ENCODE measurements at regions not wholly inside any gene's neighbourhood (a gene's known extent, or its start where the extent isn't known, plus 50 kb on each side); places are given as distances from the start of the nearest gene placed in this dataset.

GRCh38 chr9:8160787-8161186, 361.2 kb upstream of the DMAC1 start:
- H3K9me3 ChIP-seq (ENCODE audit: low read length), result peaks cover 86% of the 10 kb centered on the region
- TF ChIP-seq KLF13 (CRISPR knock-in tag; IDR thresholded peaks at IDR 0.05) (no peak), DBP (CRISPR knock-in tag; IDR thresholded peaks at IDR 0.05; ENCODE audit: not compliant biosample characterization) (no peak)
- TF ChIP-seq, protein P1, sequence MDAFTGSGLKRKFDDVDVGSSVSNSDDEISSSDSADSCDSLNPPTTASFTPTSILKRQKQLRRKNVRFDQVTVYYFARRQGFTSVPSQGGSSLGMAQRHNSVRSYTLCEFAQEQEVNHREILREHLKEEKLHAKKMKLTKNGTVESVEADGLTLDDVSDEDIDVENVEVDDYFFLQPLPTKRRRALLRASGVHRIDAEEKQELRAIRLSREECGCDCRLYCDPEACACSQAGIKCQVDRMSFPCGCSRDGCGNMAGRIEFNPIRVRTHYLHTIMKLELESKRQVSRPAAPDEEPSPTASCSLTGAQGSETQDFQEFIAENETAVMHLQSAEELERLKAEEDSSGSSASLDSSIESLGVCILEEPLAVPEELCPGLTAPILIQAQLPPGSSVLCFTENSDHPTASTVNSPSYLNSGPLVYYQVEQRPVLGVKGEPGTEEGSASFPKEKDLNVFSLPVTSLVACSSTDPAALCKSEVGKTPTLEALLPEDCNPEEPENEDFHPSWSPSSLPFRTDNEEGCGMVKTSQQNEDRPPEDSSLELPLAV (CRISPR knock-in tag; conservative IDR thresholded peaks at IDR 0.05; ENCODE audit: low read depth), result no peak
- TF ChIP-seq, protein P2, sequence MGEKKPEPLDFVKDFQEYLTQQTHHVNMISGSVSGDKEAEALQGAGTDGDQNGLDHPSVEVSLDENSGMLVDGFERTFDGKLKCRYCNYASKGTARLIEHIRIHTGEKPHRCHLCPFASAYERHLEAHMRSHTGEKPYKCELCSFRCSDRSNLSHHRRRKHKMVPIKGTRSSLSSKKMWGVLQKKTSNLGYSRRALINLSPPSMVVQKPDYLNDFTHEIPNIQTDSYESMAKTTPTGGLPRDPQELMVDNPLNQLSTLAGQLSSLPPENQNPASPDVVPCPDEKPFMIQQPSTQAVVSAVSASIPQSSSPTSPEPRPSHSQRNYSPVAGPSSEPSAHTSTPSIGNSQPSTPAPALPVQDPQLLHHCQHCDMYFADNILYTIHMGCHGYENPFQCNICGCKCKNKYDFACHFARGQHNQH (CRISPR knock-in tag; IDR thresholded peaks at IDR 0.05), result no peak
- ATAC-seq (no peak), FAIRE-seq (no peak), DNase-seq (ENCODE audit: low spot score) (no peak)
- in situ Hi-C loops (cut with HindIII; ENCODE audit: extremely low pct_ligation_motif_present, low pct_unique_long_range_greater_than_20kb) (no loop called here), intact Hi-C loops (cut with micrococcal nuclease; ENCODE audit: unreplicated experiment) (no loop called here)
- H3K36me3 ChIP-seq (replicated peaks in 1 of 2; ENCODE audit: control insufficient read depth in 1 of 2, insufficient read depth in 2 of 2, low read length in 2 of 2), result no peaks in the 10 kb centered on the region
- no peaks in the 10 kb centered on the region for H3K4me1 ChIP-seq (ENCODE audit: insufficient read depth, low read length)
- no peak overlapping the region for H3K9ac ChIP-seq (ENCODE audit: insufficient read depth, low read depth, low read length)
- H3K27ac ChIP-seq (ENCODE audit: extremely low read length, insufficient read depth, low read length), result no peak overlapping the region
- ChIA-PET POLR2A (no interaction called here), CTCF (ENCODE audit: low intra/inter-chr PET ratio, low total read pairs) (no interaction called here)
- no peak overlapping the region for H3K4me3 ChIP-seq (replicated peaks in 1 of 3; ENCODE audit: insufficient read depth in 1 of 3, low read depth in 2 of 3, low read length in 3 of 3)
- no peak overlapping the region for H3K4me2 ChIP-seq (ENCODE audit: low read depth, low read length)
- no peak overlapping the region for H2AFZ ChIP-seq (ENCODE audit: low read length)
- H3K79me2 ChIP-seq (ENCODE audit: insufficient read depth, low read length), result no peaks in the 10 kb centered on the region
- no peaks in the 10 kb centered on the region for H4K20me1 ChIP-seq (ENCODE audit: insufficient read depth, low read length)
- 0% methylated on average over 1 of the region's 1 CpG for WGBS (ENCODE audit: low lambda C conversion rate)
- H3K27me3 ChIP-seq (ENCODE audit: control insufficient read depth in 1 of 2, insufficient read depth in 2 of 2, low read length in 2 of 2), result no peaks in the 10 kb centered on the region
- no TSS peak for BruUV-seq (replicated peaks)

- intact Hi-C loops (cut with micrococcal nuclease; ENCODE audit: unreplicated experiment), result no loop called here
- POLR2A ChIA-PET, result no interaction called here
- no peaks in the 10 kb centered on the region for H3K36me3 ChIP-seq (replicated peaks in 1 of 2; ENCODE audit: control insufficient read depth in 1 of 2, insufficient read depth in 2 of 2, low read length in 2 of 2)
- DNase-seq (ENCODE audit: low spot score) (no peak), FAIRE-seq (no peak), ATAC-seq (no peak)
- no peaks in the 10 kb centered on the region for H3K27me3 ChIP-seq (ENCODE audit: control insufficient read depth in 1 of 2, insufficient read depth in 2 of 2, low read length in 2 of 2)
- H3K9ac ChIP-seq (ENCODE audit: insufficient read depth, low read depth, low read length), result no peak overlapping the region
- CTCF ChIA-PET (ENCODE audit: low intra/inter-chr PET ratio, low total read pairs), result no interaction called here
- no peak overlapping the region for H2AFZ ChIP-seq (ENCODE audit: low read length)
- no peak for TF ChIP-seq CHD4 (IDR thresholded peaks at IDR 0.05; ENCODE audit: borderline replicate concordance, low read length)
- TF ChIP-seq ZSCAN20 (CRISPR knock-in tag; IDR thresholded peaks at IDR 0.05; ENCODE audit: borderline replicate concordance), result no peak
- no peak for TF ChIP-seq RBM39 (IDR thresholded peaks at IDR 0.05; ENCODE audit: low read depth, low read length, poor library complexity, severe bottlenecking)
- TF ChIP-seq ZNF746 (CRISPR knock-in tag; IDR thresholded peaks at IDR 0.05), result no peak
- no peak for TF ChIP-seq GABPB1 (CRISPR knock-in tag; IDR thresholded peaks at IDR 0.05)
- TF ChIP-seq THAP7 (CRISPR knock-in tag; IDR thresholded peaks at IDR 0.05), result no peak
- TF ChIP-seq DRAP1 (CRISPR knock-in tag; IDR thresholded peaks at IDR 0.05), result no peak
- no peak for TF ChIP-seq ZNF576 (CRISPR knock-in tag; IDR thresholded peaks at IDR 0.05)
- no peak for TF ChIP-seq ZNF616 (CRISPR knock-in tag; IDR thresholded peaks at IDR 0.05; ENCODE audit: low read depth)
- no peak for TF ChIP-seq ZNF547 (CRISPR knock-in tag; IDR thresholded peaks at IDR 0.05)
- no peak for TF ChIP-seq CBX1 (IDR thresholded peaks at IDR 0.05; ENCODE audit: low read depth)
- no peaks in the 10 kb centered on the region for H4K20me1 ChIP-seq (ENCODE audit: insufficient read depth, low read length)
- no peaks in the 10 kb centered on the region for H3K4me1 ChIP-seq (ENCODE audit: insufficient read depth, low read length)
- in situ Hi-C loops (cut with HindIII; ENCODE audit: extremely low pct_ligation_motif_present, low pct_unique_long_range_greater_than_20kb), result no loop called here
- no peak overlapping the region for H3K27ac ChIP-seq (ENCODE audit: extremely low read length, insufficient read depth, low read length)
- no peak overlapping the region for H3K4me2 ChIP-seq (ENCODE audit: low read depth, low read length)
- H3K9me3 ChIP-seq (ENCODE audit: low read length), result peaks cover 83% of the 10 kb centered on the region
- 0% methylated on average over 2 of the region's 2 CpGs for WGBS (ENCODE audit: low lambda C conversion rate)
- no TSS peak for BruUV-seq (replicated peaks)
- no peaks in the 10 kb centered on the region for H3K79me2 ChIP-seq (ENCODE audit: insufficient read depth, low read length)
- H3K4me3 ChIP-seq (replicated peaks in 1 of 3; ENCODE audit: insufficient read depth in 1 of 3, low read depth in 2 of 3, low read length in 3 of 3), result no peak overlapping the region
These were observed 359.0 kb upstream of the DMAC1 start for GRCh38 chr9:8158574-8158973.
